HS-5 (cell line): ENCODE measurements at regions not wholly inside any gene's neighbourhood (a gene's known extent, or its start where the extent isn't known, plus 50 kb on each side); places are given as distances from the start of the nearest gene placed in this dataset.
"Not testable (repeated sequence)": the region's sequence is repeated elsewhere in the genome, so short reads cannot be mapped to it uniquely, and the experiment has no call there.

ENCODE experiments used
- DNase-seq: peaks from one replicate; pipeline ENCODE4 v3.0.0-alpha.2; 2012; ENCODE audit warnings: low read depth

GRCh38 chr9:67423049-67423728 lies 430.8 kb upstream of the SPATA31A3 start:
- DNase-seq, result not testable (repeated sequence)

- not testable (repeated sequence) for DNase-seq
These were observed 426.2 kb upstream of the SPATA31A3 start for GRCh38 chr9:67418496-67419079.

GRCh38 chr9:67417341-67417983 lies 425.1 kb upstream of the SPATA31A3 start:
- not testable (repeated sequence) for DNase-seq

- DNase-seq, result not testable (repeated sequence)
These were observed 424.3 kb upstream of the SPATA31A3 start for GRCh38 chr9:67416639-67417038.

- DNase-seq, result not testable (repeated sequence)
These were observed 418.4 kb upstream of the SPATA31A3 start for GRCh38 chr9:67410606-67411220.

GRCh38 chr9:67403739-67404138 lies 411.4 kb upstream of the SPATA31A3 start:
- DNase-seq, result not testable (repeated sequence)

GRCh38 chr9:67397731-67398130 lies 405.4 kb upstream of the SPATA31A3 start:
- DNase-seq, result not testable (repeated sequence)

- DNase-seq, result not testable (repeated sequence)
These were observed 402.4 kb upstream of the SPATA31A3 start for GRCh38 chr9:67394782-67395181.

- DNase-seq, result not testable (repeated sequence)
These were observed 401.7 kb upstream of the SPATA31A3 start for GRCh38 chr9:67394038-67394437.

- not testable (repeated sequence) for DNase-seq
These were observed 377.3 kb upstream of the SPATA31A3 start for GRCh38 chr9:67369664-67370063.

GRCh38 chr9:67362325-67362724 lies 370.0 kb upstream of the SPATA31A3 start:
- DNase-seq, result not testable (repeated sequence)

- not testable (repeated sequence) for DNase-seq
These were observed 361.6 kb upstream of the SPATA31A3 start for GRCh38 chr9:67353961-67354360.

GRCh38 chr9:67349424-67349759 lies 357.0 kb upstream of the SPATA31A3 start:
- not testable (repeated sequence) for DNase-seq

- not testable (repeated sequence) for DNase-seq
These were observed 356.4 kb upstream of the SPATA31A3 start for GRCh38 chr9:67348562-67349423.

- not testable (repeated sequence) for DNase-seq
These were observed 355.7 kb upstream of the SPATA31A3 start for GRCh38 chr9:67348094-67348493.

- not testable (repeated sequence) for DNase-seq
These were observed 346.9 kb upstream of the SPATA31A3 start for GRCh38 chr9:67339216-67339615.

GRCh38 chr9:67338201-67338600 lies 345.9 kb upstream of the SPATA31A3 start:
- DNase-seq, result not testable (repeated sequence)

- DNase-seq, result not testable (repeated sequence)
These were observed 342.6 kb upstream of the SPATA31A3 start for GRCh38 chr9:67334727-67335572.

- DNase-seq, result not testable (repeated sequence)
These were observed 339.3 kb upstream of the SPATA31A3 start for GRCh38 chr9:67331634-67332033.

GRCh38 chr9:67313409-67313808 lies 321.1 kb upstream of the SPATA31A3 start:
- not testable (repeated sequence) for DNase-seq

GRCh38 chr9:67312504-67312903 lies 320.2 kb upstream of the SPATA31A3 start:
- DNase-seq, result not testable (repeated sequence)
